ENCODE measurements at regions not wholly inside any gene's neighbourhood (a gene's known extent, or its start where the extent isn't known, plus 50 kb on each side); places are given as distances from the start of the nearest gene placed in this dataset.
A peak's percentile ranks its signal among the peaks of the same experiment; 100 is the strongest.
"Not testable (repeated sequence)": the region's sequence is repeated elsewhere in the genome, so short reads cannot be mapped to it uniquely, and the experiment has no call there.

GRCh38 chr12:28974166-28974565 lies 174.9 kb upstream of the FAR2 start:
- no peak for DNase-seq (ENCODE audit: low read depth in 2 of 2)

- no peak for DNase-seq (ENCODE audit: low read depth in 2 of 2)
Observed at GRCh38 chr12:28974883-28975282, 174.2 kb upstream of the FAR2 start.

GRCh38 chr12:28975564-28976340 lies 173.3 kb upstream of the FAR2 start:
- no peak for DNase-seq (ENCODE audit: low read depth in 2 of 2)

- no peak for DNase-seq (ENCODE audit: low read depth in 2 of 2)
Observed at GRCh38 chr12:28980436-28980835, 168.6 kb upstream of the FAR2 start.

- no peak for DNase-seq (ENCODE audit: low read depth in 2 of 2)
Observed at GRCh38 chr12:28987538-28988324, 161.3 kb upstream of the FAR2 start.

GRCh38 chr12:28988325-28988704 lies 160.8 kb upstream of the FAR2 start:
- no peak for DNase-seq (ENCODE audit: low read depth in 2 of 2)

GRCh38 chr12:28991626-28992025 lies 157.5 kb upstream of the FAR2 start:
- DNase-seq (ENCODE audit: low read depth in 2 of 2): no peak

- DNase-seq (ENCODE audit: low read depth in 2 of 2): no peak
Observed at GRCh38 chr12:28993720-28994119, 155.4 kb upstream of the FAR2 start.

- no peak for DNase-seq (ENCODE audit: low read depth in 2 of 2)
Observed at GRCh38 chr12:28994179-28994715, 154.8 kb upstream of the FAR2 start.

- no peak for DNase-seq (ENCODE audit: low read depth in 2 of 2)
Observed at GRCh38 chr12:28996688-28997087, 152.4 kb upstream of the FAR2 start.

GRCh38 chr12:28998662-28999120 lies 150.4 kb upstream of the FAR2 start:
- DNase-seq (ENCODE audit: low read depth in 2 of 2): peak; percentile 51 to 64

- DNase-seq (ENCODE audit: low read depth in 2 of 2): no peak
Observed at GRCh38 chr12:29004066-29004935, 144.8 kb upstream of the FAR2 start.

- no peak for DNase-seq (ENCODE audit: low read depth in 2 of 2)
Observed at GRCh38 chr12:29004936-29005304, 144.2 kb upstream of the FAR2 start.

GRCh38 chr12:29008786-29009185 lies 140.3 kb upstream of the FAR2 start:
- no peak for DNase-seq (ENCODE audit: low read depth in 2 of 2)

- DNase-seq (ENCODE audit: low read depth in 2 of 2): no peak
Observed at GRCh38 chr12:29012673-29013072, 136.4 kb upstream of the FAR2 start.

- not testable (repeated sequence) for DNase-seq (ENCODE audit: low read depth in 2 of 2)
Observed at GRCh38 chr12:29017532-29017931, 131.5 kb upstream of the FAR2 start.

- no peak for DNase-seq (ENCODE audit: low read depth in 2 of 2)
Observed at GRCh38 chr12:29023436-29024076, 125.5 kb upstream of the FAR2 start.

GRCh38 chr12:29024117-29024516 lies 125.0 kb upstream of the FAR2 start:
- DNase-seq (ENCODE audit: low read depth in 2 of 2): no peak

GRCh38 chr12:29025937-29026336 lies 123.1 kb upstream of the FAR2 start:
- no peak for DNase-seq (ENCODE audit: low read depth in 2 of 2)

GRCh38 chr12:29026419-29026818 lies 122.7 kb upstream of the FAR2 start:
- no peak for DNase-seq (ENCODE audit: low read depth in 2 of 2)

GRCh38 chr12:29029484-29029883 lies 119.6 kb upstream of the FAR2 start:
- not testable (repeated sequence) for DNase-seq (ENCODE audit: low read depth in 2 of 2)
